ENCODE measurements at regions not wholly inside any gene's neighbourhood (a gene's known extent, or its start where the extent isn't known, plus 50 kb on each side); places are given as distances from the start of the nearest gene placed in this dataset.
"Not testable (repeated sequence)": the region's sequence is repeated elsewhere in the genome, so short reads cannot be mapped to it uniquely, and the experiment has no call there.

DNA sequence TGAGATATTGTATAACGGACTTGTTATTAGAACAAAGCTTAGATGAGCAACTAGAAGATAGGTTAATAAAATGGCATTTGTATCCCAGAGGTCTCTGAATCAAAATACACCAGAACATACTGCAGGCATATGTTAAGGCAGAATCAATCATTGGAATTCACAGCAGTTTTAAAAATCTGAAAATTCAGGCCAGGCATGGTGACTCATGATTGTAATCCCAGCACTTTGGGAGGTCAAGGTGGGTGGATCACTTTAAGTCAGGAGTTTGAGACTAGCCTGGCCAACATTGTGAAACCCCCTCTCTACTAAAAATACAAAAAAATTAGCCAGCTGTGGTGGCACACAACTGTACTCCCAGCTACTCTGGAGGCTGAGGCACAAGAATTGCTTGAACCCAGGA is 405.2 kb downstream of the ZEB2 start:
- DNase-seq = no peak

DNA sequence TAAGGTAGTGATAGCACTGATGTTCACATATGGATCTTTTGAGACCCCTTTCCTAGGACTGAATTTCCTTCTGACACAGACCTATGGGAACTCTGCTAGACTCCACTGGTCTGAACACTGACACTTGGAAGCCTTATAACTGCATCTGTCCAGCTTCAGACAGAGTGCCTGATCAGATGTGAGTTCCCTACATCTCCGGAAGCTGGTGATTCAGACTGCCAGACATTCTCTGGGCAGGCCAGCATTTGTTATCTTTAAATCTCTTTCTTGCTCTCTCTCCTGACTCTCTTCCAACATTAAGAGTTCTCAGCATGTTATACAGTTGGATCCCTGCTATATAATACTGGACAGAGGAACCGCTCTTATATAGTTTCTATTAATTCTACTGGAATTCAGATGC is 408.5 kb downstream of the ZEB2 start:
- no peak for DNase-seq

GRCh38 chr2:144106104-144106503 is 413.8 kb downstream of the ZEB2 start:
- DNase-seq = not testable (repeated sequence)

GRCh38 chr2:144102386-144102785 is 417.5 kb downstream of the ZEB2 start:
- no peak for DNase-seq

DNA sequence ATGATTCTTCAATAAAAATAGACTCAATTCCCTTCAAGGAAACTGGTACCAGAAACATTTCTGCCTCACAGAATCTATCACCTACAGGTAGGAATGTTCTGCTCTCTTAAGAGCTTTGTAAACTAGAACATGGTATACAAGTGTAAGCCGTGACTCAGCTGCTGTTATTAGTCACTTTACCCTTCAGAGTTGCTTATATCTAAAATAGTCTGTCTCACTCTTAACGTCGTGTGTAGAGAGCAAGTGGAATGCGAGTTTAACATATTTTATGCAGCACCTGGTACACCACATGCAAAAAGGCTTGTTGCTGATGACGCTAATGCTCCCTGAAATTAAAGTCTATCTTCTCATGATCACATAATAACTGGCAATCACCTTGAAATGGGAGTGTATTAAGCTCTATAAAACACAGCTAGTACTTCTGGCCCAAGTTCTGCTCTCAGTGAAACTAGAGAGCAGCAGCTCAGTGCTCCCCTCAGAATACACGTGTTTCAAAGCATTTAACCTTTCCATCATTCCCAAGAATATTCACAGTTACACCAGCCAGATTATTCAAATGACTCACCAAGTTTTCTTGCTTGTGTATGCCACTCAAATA is 420.0 kb downstream of the ZEB2 start:
- DNase-seq = no peak

DNA sequence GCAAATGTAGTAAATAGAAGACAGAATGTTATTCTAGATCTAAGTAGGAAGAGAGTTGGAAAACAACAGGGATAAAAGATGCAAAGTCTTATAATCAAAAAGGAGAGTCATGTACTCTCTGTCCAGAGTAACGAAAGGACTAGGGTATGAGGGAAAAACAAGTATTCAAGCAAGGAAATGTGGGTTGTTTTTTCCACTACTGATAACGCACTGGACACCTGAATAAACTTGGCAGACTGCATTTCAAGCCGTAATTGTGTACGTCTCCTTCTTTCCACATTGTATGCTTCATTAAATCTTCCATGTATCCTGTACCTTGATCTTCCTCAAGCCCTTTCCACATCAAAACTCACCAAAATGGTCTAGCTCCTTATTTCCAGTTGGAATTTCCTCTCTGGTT is 420.6 kb downstream of the ZEB2 start:
- no peak for DNase-seq

DNA sequence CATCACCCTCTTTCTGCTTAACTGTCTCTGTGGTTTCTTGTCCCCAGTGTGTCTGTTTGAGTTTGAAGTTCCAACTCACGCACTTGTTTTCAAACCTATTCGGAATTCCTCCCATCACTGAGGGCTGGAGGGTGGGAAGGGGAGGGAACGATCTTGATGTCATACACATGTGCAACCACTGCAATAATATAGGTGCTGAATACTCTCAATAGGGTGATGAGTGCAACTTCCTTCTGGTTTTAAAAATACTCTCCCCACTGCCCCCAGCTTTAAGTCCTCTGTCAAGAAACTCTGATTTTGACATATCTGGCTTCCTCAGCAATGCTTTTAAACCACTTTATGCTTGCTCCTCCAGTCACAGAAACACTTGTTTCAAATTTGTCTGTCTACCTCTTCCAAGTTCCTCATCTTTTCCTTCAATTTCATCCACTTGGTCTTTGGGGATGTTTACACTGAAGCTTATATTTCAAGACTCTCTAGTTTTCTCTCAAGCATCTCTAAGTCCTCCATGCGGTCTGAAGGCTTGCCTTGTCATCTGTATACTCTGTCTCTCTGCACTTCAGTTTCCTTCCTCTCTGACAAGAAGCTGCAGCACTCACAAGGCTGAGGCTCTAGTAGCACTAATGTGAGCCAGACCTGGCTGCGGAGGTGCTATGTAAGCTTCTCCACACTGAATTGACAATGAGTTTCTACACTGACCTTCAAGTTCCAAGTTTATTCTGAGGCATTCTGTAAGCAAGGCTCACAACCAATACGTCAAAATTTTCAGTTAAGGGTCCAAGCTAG is 422.3 kb downstream of the ZEB2 start:
- no peak for DNase-seq

- DNase-seq = no peak
Measured at GRCh38 chr2:144096531-144096930, 423.4 kb downstream of the ZEB2 start.

DNA sequence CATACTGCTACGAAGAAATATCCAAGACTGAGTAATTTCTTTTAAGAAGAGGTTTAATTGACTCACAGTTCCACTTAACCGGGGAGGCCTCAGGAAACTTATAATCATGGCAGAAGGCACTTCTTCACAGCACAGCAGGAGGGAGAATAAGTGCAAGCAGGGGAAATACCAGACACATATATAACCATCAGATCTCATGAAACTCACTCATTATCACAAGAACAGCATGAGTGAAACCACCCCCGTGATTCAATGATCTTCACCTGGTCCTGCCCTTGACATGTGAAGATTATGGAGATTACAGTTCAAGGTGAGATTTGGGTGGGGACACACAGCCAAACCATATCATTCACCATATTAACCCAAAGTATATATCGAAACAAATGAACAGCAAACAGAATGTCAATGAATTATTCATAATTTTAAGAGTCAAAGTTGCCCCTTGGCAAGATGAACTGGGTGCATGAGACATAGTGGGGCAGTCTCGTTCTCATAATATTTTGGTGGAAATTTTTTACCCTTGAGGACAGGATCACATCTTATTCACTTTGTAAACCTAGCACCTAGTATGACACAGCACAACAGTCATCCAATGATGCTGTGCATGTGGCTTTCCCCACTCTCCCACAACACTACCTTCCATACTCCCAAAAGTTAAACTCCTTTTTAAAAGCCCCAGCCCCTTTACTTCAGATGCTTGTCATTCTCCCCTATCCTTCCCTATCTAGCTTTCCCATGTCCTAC is 425.3 kb downstream of the ZEB2 start:
- DNase-seq = no peak

GRCh38 chr2:144091622-144092021 is 428.3 kb downstream of the ZEB2 start:
- DNase-seq = no peak

DNA sequence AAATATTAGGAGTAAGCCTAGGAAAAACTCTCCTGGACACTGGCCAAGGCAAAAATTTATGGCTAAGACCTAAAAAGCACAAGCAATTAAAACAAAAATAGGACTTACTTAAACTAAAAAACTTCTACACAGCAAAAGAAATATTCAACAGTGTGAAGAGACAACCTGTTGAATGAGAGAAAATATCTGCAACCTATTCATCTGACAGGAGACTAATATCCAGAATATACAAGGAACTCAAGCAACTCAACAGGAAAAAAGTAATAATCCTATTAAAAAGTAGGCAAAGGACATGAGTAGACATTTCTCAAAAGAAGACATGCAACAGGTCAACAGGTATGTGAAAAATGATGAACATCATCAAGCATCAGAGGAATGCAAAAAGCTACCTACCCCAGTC is 431.1 kb downstream of the ZEB2 start:
- no peak for DNase-seq

GRCh38 chr2:144086965-144087364 is 433.0 kb downstream of the ZEB2 start:
- DNase-seq = no peak

- no peak for DNase-seq
Measured at GRCh38 chr2:144085016-144085415, 434.9 kb downstream of the ZEB2 start.

- no peak for DNase-seq
Measured at GRCh38 chr2:144084114-144084661, 435.7 kb downstream of the ZEB2 start.

DNA sequence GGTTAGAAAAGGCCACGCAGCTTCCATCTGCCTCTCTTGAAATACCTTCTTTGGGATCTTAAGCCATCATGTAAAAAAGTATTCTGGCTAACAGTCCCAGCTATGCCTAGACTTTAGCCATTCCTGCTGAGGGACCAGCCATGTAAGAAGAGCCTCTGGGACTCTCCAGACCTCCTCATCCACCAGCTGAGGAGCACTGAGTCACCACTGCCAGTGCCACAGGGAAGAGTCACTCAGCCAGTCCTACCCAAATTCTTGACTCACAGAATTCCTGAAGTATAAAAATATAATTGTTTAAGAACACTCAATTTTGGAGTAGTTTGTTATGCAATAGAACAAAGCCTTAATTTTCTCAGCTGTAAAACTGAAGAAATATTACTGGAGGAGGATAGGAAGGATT is 436.7 kb downstream of the ZEB2 start:
- no peak for DNase-seq

DNA sequence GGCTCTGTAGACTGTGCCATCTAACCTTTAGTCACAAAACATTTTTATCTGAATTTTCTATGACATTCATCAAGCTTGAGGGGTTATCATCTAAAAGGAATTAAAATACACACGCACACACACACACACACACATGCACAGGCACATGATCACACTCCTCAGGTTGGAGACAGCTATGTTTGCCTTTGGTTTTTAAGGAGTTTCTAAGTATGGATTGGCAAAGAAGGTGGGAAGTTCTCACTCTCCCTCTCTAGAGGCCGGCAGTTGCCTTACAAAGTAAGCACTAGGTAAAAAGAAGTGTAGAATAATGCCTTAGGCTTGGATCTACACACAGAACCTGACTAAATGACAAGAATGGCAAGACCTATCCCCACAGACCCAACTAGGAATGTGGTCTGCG is 437.1 kb downstream of the ZEB2 start:
- no peak for DNase-seq

- DNase-seq = no peak
Measured at GRCh38 chr2:144082327-144082726, 437.6 kb downstream of the ZEB2 start.

GRCh38 chr2:144081272-144081671 is 438.6 kb downstream of the ZEB2 start:
- no peak for DNase-seq

GRCh38 chr2:144079803-144080202 is 440.1 kb downstream of the ZEB2 start:
- no peak for DNase-seq

- DNase-seq = no peak
Measured at GRCh38 chr2:144078802-144079724, 440.9 kb downstream of the ZEB2 start.

DNA sequence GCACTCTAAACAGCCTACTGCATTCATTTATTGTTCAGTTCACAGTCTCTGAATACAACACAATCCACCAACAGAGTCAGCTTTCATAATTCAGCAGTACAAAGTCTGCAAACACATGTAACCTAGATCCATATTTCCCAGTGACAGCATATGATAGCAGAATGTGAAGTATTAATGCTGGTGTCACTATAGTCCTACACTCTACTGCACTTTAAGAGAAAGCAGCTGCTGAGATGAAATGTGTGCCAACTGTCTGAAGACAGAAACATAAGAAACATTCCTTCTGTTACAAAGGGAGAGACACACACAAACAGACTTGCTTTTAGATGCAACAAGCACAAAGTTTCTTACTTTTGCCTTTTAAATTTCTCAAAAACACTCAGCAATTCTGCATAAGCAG is 441.8 kb downstream of the ZEB2 start:
- no peak for DNase-seq

DNA sequence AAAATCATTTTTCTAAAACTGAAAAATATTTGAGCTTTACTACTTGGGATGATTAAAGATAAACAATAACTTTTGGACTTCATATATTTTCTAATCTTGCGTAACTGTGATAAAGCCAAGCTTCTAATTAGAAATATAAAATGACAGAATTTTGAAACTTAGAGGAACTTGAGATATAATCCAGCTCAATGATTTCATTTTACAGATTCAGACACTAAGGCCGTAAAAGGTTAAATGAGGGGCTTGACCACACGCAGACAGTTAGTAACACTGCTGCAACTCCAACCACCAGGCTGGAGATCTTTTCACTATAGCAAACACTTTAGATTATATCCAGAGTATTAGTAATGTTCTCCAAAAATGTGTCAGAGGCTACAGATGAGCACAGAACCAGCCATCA is 445.5 kb downstream of the ZEB2 start:
- no peak for DNase-seq

GRCh38 chr2:144071461-144071860 is 448.5 kb downstream of the ZEB2 start:
- no peak for DNase-seq
